Transverse colon (tissue), 3 donors: ENCODE measurements at regions not wholly inside any gene's neighbourhood (a gene's known extent, or its start where the extent isn't known, plus 50 kb on each side); places are given as distances from the start of the nearest gene placed in this dataset.

Experiments used
- POLR2A ChIP-seq: fragments of 450-650 bp; IDR thresholded peaks from one replicate; pipeline ENCODE4 v1.6.1; 2016; ENCODE audit warnings: antibody characterized with exemption, mild to moderate bottlenecking, moderate library complexity
- TF ChIP-seq, protein P1 (sequence below), 5 experiments: fragments of 200-600 bp in 3 of 5; fragments of 450-650 bp in 2 of 5; sonication (generic) in 3 of 5; IDR thresholded peaks; 1 replicate in 2 of 5; 2 replicates in 3 of 5; pipeline ENCODE4 v1.5.1; 2016 to 2017; ENCODE audit warnings: antibody characterized with exemption in 5 of 5, inconsistent platforms in 3 of 5, mild to moderate bottlenecking in 2 of 5, moderate library complexity in 1 of 5

DNA sequence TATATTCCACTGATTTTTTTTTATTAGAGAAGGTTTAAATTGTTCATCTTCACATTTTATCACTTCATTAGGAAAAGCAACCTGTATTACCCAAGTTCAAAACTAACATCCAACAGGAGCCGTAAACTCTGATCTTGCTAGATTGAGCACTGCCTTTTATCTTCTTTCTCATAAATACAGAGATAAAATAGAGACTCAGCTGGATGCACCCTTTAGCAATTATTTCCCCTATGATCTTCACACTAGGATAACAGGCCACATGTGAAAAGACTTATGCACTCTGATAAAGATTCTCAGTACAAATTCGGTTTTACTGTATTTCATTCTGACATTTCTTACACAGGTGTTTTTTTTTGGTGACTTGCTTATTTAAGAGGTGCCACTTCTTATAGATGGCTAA, 2438.2 kb upstream of the PCDH20 start:
- no peak for TF ChIP-seq POLR2A
- TF ChIP-seq, protein P1, sequence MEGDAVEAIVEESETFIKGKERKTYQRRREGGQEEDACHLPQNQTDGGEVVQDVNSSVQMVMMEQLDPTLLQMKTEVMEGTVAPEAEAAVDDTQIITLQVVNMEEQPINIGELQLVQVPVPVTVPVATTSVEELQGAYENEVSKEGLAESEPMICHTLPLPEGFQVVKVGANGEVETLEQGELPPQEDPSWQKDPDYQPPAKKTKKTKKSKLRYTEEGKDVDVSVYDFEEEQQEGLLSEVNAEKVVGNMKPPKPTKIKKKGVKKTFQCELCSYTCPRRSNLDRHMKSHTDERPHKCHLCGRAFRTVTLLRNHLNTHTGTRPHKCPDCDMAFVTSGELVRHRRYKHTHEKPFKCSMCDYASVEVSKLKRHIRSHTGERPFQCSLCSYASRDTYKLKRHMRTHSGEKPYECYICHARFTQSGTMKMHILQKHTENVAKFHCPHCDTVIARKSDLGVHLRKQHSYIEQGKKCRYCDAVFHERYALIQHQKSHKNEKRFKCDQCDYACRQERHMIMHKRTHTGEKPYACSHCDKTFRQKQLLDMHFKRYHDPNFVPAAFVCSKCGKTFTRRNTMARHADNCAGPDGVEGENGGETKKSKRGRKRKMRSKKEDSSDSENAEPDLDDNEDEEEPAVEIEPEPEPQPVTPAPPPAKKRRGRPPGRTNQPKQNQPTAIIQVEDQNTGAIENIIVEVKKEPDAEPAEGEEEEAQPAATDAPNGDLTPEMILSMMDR (IDR thresholded peaks at IDR 0.05): no peak
